HFF-Myc (cell line): ENCODE measurements at regions not wholly inside any gene's neighbourhood (a gene's known extent, or its start where the extent isn't known, plus 50 kb on each side); places are given as distances from the start of the nearest gene placed in this dataset.

Experiments used
- DNase-seq: peaks from one replicate; pipeline ENCODE4 v3.0.0-alpha.2; 2011; ENCODE audit warnings: low read depth; ENCODE audit errors: extremely low read depth
- H3K4me3 ChIP-seq: replicated peaks from 2 replicates; pipeline ENCODE4 v1.5.1; 2011; ENCODE audit warnings: low read depth, mild to moderate bottlenecking, control low read depth, low read length
- TF ChIP-seq, protein P1 (sequence below): IDR thresholded peaks from 2 replicates; pipeline ENCODE4 v1.5.1; 2012; ENCODE audit warnings: mild to moderate bottlenecking, low read depth, low read length, control low read depth; ENCODE audit errors: missing control alignments

GRCh38 chr5:174810796-174811195 lies 86.4 kb downstream of the MSX2 start:
- H3K4me3 ChIP-seq: no peak overlapping the region
- TF ChIP-seq, protein P1, sequence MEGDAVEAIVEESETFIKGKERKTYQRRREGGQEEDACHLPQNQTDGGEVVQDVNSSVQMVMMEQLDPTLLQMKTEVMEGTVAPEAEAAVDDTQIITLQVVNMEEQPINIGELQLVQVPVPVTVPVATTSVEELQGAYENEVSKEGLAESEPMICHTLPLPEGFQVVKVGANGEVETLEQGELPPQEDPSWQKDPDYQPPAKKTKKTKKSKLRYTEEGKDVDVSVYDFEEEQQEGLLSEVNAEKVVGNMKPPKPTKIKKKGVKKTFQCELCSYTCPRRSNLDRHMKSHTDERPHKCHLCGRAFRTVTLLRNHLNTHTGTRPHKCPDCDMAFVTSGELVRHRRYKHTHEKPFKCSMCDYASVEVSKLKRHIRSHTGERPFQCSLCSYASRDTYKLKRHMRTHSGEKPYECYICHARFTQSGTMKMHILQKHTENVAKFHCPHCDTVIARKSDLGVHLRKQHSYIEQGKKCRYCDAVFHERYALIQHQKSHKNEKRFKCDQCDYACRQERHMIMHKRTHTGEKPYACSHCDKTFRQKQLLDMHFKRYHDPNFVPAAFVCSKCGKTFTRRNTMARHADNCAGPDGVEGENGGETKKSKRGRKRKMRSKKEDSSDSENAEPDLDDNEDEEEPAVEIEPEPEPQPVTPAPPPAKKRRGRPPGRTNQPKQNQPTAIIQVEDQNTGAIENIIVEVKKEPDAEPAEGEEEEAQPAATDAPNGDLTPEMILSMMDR: no peak
- no peak for DNase-seq

GRCh38 chr5:174807471-174807870 lies 83.1 kb downstream of the MSX2 start:
- H3K4me3 ChIP-seq: no peak overlapping the region
- DNase-seq: no peak
- TF ChIP-seq, protein P1: no peak

DNA sequence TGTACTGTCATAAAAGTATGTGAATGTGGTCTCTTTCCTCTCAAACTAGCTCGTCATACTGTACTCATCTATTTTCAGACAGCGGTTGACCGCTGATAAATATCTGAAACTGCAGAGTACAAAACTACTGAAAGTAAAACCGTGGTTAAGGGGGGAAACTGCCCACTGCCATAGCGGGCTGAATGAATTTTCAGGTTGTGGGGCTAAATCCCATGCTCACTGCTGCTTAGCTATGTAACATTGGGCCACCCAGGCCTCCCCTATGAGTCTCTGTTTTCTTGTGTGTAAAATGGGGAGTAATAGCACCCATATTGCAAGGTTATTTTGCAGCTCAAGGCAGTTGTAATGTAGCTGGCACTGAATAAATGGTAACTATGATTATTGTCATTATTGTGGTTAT lies 82.3 kb downstream of the MSX2 start:
- DNase-seq: no peak
- H3K4me3 ChIP-seq: no peak overlapping the region
- TF ChIP-seq, protein P1: no peak

DNA sequence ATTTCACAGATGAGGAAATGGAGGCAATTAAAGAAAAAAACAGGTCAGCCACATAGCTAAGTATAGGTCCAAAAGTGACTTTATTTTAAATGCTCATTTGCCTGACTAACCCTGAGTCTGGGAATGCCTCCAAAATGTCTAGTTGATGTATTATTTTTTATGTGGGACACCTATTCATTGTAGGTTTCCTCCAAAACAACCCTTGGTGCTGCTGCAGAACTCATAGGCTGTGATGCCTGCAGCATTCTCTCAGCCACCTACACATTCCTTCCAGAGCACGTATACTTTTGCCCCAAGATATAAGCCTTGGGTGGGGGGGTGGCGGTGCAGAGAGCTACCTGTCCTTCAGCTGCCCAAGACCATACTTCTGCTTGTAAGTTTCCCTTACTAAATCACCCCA lies 77.4 kb downstream of the MSX2 start:
- TF ChIP-seq, protein P1: no peak
- no peak overlapping the region for H3K4me3 ChIP-seq
- DNase-seq: no peak

DNA sequence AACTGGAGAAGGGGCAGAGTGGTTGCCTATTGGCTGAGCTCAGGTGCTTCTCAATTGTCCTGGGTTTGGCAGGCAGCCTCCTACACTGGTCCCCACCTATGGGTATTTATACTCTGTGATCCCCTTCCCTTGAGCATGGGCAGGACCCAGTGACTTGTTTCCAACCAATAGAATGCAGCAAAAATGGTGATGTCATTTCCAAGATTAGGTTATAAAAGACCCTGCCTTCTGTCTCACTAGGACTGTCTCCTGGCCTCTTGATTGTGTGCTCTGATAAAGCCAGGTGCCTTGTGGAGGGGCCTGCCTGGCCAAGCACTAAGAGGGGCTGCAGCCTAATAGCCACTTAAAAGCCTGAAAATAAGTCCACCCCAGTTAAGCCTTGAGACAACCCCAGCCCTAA lies 76.1 kb downstream of the MSX2 start:
- no peak overlapping the region for H3K4me3 ChIP-seq
- TF ChIP-seq, protein P1: no peak
- DNase-seq: no peak

DNA sequence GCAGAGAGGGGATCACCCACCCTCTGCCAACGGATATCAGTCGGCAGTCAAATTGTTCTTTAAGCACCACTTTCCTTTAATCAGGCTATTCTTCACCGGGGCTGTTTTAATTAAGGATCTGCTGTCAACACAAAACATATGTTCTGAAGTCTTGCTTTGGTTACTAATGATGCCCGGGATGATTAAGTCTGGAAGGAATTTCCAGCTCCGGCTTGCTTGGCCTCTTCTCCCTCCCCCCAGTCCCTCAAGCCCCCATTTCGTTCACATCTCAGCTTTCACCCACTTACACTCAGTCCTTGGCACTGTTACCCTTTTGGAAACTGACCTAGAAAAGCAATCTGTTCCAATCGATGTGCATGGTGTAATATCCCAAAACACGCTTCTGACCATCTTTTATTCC lies 74.7 kb downstream of the MSX2 start:
- DNase-seq: peak; percentile 63
- TF ChIP-seq, protein P1: no peak

GRCh38 chr5:174798551-174798951 lies 74.2 kb downstream of the MSX2 start:
- DNase-seq: peak; percentile 30
- H3K4me3 ChIP-seq: peak overlapping the region; percentile 12; the same call in 1 of the 2 replicates
- TF ChIP-seq, protein P1: no peak

More for the DNA sequence above, 74.7 kb downstream of the MSX2 start:
- peak overlapping the region; percentile 12; the same call in 1 of the 2 replicates for H3K4me3 ChIP-seq
